K562 (cell line): ENCODE measurements at regions not wholly inside any gene's neighbourhood (a gene's known extent, or its start where the extent isn't known, plus 50 kb on each side); places are given as distances from the start of the nearest gene placed in this dataset.

Experiments used
- ATAC-seq: fragments of 200-7000 bp; cut with Tn5 transposase; 3 replicates; pipeline ENCODE4 v1.9.1; 2020; ENCODE audit warnings: moderate library complexity
- BruUV-seq: library from RNA; stranded (reverse); fragments of 400-500 nt; replicated peaks from 2 replicates; lab custom pipeline; 2021; lab: Mats Ljungman, UMichigan
- CTCF ChIA-PET: fragments of 300-600 bp; formaldehyde crosslinking; extraction: SDS; loops from one replicate; lab custom pipeline; 2021; ENCODE audit warnings: low intra/inter-chr PET ratio; lab: Yijun Ruan, JAX
- POLR2A ChIA-PET: fragments of 300-600, 350-650 bp; sonication (Branson Sonifier 250); formaldehyde crosslinking; extraction: SDS; loops from one replicate; lab custom pipeline; 2021; ENCODE audit warnings: antibody characterized with exemption, inconsistent platforms; lab: Yijun Ruan, JAX
- DNase-seq, 4 experiments: peaks; one replicate each; pipeline versions ENCODE4 v3.0.0 to v3.0.0-alpha.2; 2011 to 2018; ENCODE audit warnings: low spot score in 3 of 4, mixed read lengths in 3 of 4; ENCODE audit errors: extremely low read depth in 1 of 4
- FAIRE-seq: peaks from 2 replicates; lab custom pipeline; 2011; peaks lifted over from hg19 to GRCh38; lab: Jason Lieb, UNC
- H2AFZ ChIP-seq: 2 replicates; pipeline ENCODE4 v1.6.0; 2011; ENCODE audit warnings: low read depth, low read length, control low read depth, inconsistent platforms
- H3K27ac ChIP-seq: fragments of 200-600 bp; 3 replicates; pipeline ENCODE4 v1.8.0; 2011; ENCODE audit warnings: low read depth, mild to moderate bottlenecking, control low read depth, inconsistent platforms, low read length, moderate library complexity, mixed read lengths; ENCODE audit errors: extremely low read depth
- H3K27me3 ChIP-seq, 2 experiments: fragments of 300-600 bp in 1 of 2; 2 replicates in 1 of 2; 3 replicates in 1 of 2; pipeline versions ENCODE4 v1.6.0 to v1.8.0; 2011; ENCODE audit warnings: inconsistent platforms in 2 of 2, low read length in 2 of 2, mild to moderate bottlenecking in 1 of 2, mixed read lengths in 1 of 2, moderate library complexity in 1 of 2; ENCODE audit not compliant: control insufficient read depth in 2 of 2, insufficient read depth in 2 of 2
- H3K36me3 ChIP-seq: fragments of 300-600 bp; 3 replicates; pipeline ENCODE4 v1.8.0; 2011; ENCODE audit warnings: mild to moderate bottlenecking, low read length, inconsistent platforms; ENCODE audit not compliant: control insufficient read depth, insufficient read depth
- H3K4me1 ChIP-seq, 2 experiments: fragments of 200-600 bp in 1 of 2; replicated peaks in 1 of 2; 2 replicates in 1 of 2; 3 replicates in 1 of 2; pipeline versions ENCODE4 v1.5.1 to v1.8.0; 2011; ENCODE audit warnings: inconsistent platforms in 2 of 2, low read length in 2 of 2, mild to moderate bottlenecking in 1 of 2, mixed read lengths in 1 of 2, moderate library complexity in 1 of 2; ENCODE audit not compliant: control insufficient read depth in 2 of 2, insufficient read depth in 2 of 2
- H3K4me2 ChIP-seq: 2 replicates; pipeline ENCODE4 v1.6.1; 2011; ENCODE audit warnings: low read length, control low read depth, inconsistent platforms, mixed read lengths; ENCODE audit not compliant: insufficient read depth
- H3K4me3 ChIP-seq: fragments of 200-600 bp; sonication (generic), shearing (Covaris generic); 2 replicates; pipeline ENCODE4 v1.5.1; 2016; ENCODE audit warnings: control low read depth, inconsistent platforms
- H3K79me2 ChIP-seq: fragments of 200-600 bp; 3 replicates; pipeline ENCODE4 v1.8.0; 2011; ENCODE audit warnings: low read length, inconsistent platforms; ENCODE audit not compliant: control insufficient read depth, insufficient read depth
- H3K9ac ChIP-seq, 2 experiments: 2 replicates each; pipeline versions ENCODE4 v1.6.0 to v1.6.1; 2011; ENCODE audit warnings: low read depth in 2 of 2, low read length in 2 of 2, control low read depth in 1 of 2, inconsistent platforms in 1 of 2, mild to moderate bottlenecking in 1 of 2, mixed read lengths in 1 of 2; ENCODE audit not compliant: insufficient read depth in 1 of 2
- H3K9me1 ChIP-seq: one replicate; pipeline ENCODE4 v1.6.0; 2011; ENCODE audit warnings: inconsistent platforms, mild to moderate bottlenecking, low read length, moderate library complexity; ENCODE audit not compliant: control insufficient read depth, insufficient read depth
- H3K9me3 ChIP-seq: replicated peaks from 2 replicates; pipeline ENCODE4 v1.5.1; 2011; ENCODE audit warnings: low read depth, low read length, inconsistent platforms; ENCODE audit not compliant: control insufficient read depth, insufficient read depth
- H4K20me1 ChIP-seq: replicated peaks from 2 replicates; pipeline ENCODE4 v1.6.1; 2011; ENCODE audit warnings: low read length, inconsistent platforms, mixed read lengths; ENCODE audit not compliant: control insufficient read depth, insufficient read depth
- CREM ChIP-seq: IDR thresholded peaks from 2 replicates; pipeline ENCODE4 v1.6.1; 2014; ENCODE audit warnings: antibody characterized with exemption, low read depth
- CUX1 ChIP-seq: fragments of 200-800 bp; sonication (Bioruptor generic); IDR thresholded peaks from 2 replicates; pipeline ENCODE4 v1.6.1; 2016; ENCODE audit warnings: missing genetic modification characterization, missing compliant biosample characterization
- PHB2 ChIP-seq: fragments of 450-650 bp; IDR thresholded peaks from 2 replicates; pipeline ENCODE4 v1.6.1; 2017; ENCODE audit warnings: low read depth
- U2AF1 ChIP-seq: fragments of 200-400 bp; formaldehyde crosslinking; optimal IDR thresholded peaks from 2 replicates; pipeline ENCODE3; 2017; ENCODE audit warnings: mild to moderate bottlenecking, low read depth, low read length, moderate library complexity
- ZBED1 ChIP-seq: IDR thresholded peaks from 2 replicates; pipeline ENCODE4 v1.6.1; 2014
- WGBS: fragments of 100-300 bp; shearing (Covaris generic); methylation state at CpG from one replicate; pipeline ENCODE4 v1.1.6; 2016; ENCODE audit warnings: low coverage, mixed read lengths; ENCODE audit not compliant: insufficient coverage; ENCODE audit errors: missing lambda C conversion rate; 5-methylcytosine and 5-hydroxymethylcytosine counted together
- in situ Hi-C: fragments of 300-500 bp; cut with MboI; formaldehyde crosslinking; loops from 4 replicates; pipeline ENCODE4 v1.15.0; 2018; ENCODE audit warnings: inconsistent platforms, mixed read lengths
- intact Hi-C: fragments of 100-400 bp; cut with micrococcal nuclease; formaldehyde crosslinking; loops from 2 replicates; pipeline ENCODE4 v1.14.2; 2022
- TF ChIP-seq, protein P1 (sequence below), 2 experiments: fragments of 450-650 bp in 1 of 2; sonication (generic) in 1 of 2; formaldehyde crosslinking; conservative IDR thresholded peaks; 2 replicates each; pipeline versions ENCODE4 v1.4.0 to v1.8.1; 2020 to 2022; ENCODE audit warnings: mild to moderate bottlenecking in 1 of 2, missing genetic modification reagents in 1 of 2

GRCh38 chr4:64497491-64497890 is 88.2 kb upstream of the TECRL start:
- BruUV-seq, result no TSS peak
- Histone ChIP-seq H4K20me1 (no peaks in the 10 kb centered on the region), H2AFZ (no peak overlapping the region), H3K4me1 (no peaks in the 10 kb centered on the region), H3K9me1 (no peaks in the 10 kb centered on the region), H3K36me3 (no peaks in the 10 kb centered on the region)
- ChIA-PET CTCF (no interaction called here), POLR2A (no interaction called here)
- no peak for ATAC-seq
- TF ChIP-seq PHB2, result no peak
- no peak for TF ChIP-seq CREM
- TF ChIP-seq U2AF1, result no peak
- TF ChIP-seq, protein P1, sequence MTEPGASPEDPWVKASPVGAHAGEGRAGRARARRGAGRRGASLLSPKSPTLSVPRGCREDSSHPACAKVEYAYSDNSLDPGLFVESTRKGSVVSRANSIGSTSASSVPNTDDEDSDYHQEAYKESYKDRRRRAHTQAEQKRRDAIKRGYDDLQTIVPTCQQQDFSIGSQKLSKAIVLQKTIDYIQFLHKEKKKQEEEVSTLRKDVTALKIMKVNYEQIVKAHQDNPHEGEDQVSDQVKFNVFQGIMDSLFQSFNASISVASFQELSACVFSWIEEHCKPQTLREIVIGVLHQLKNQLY (CRISPR knock-in tag; conservative IDR thresholded peaks at IDR 0.05), result no peak
- TF ChIP-seq, all 486 proteins: peak for 0
- 0% methylated on average over 1 of the region's 1 CpG for WGBS
- Histone ChIP-seq H3K79me2 (no peaks in the 10 kb centered on the region), H3K27me3 (no peaks in the 10 kb centered on the region), H3K4me3 (no peak overlapping the region), H3K4me2 (no peak overlapping the region), H3K9ac (no peak overlapping the region), H3K27ac (no peak overlapping the region), H3K9me3 (no peaks in the 10 kb centered on the region)
- DNase-seq (no peak), FAIRE-seq (no peak)
- in situ Hi-C loops (no loop called here), intact Hi-C loops (no loop called here)

DNA sequence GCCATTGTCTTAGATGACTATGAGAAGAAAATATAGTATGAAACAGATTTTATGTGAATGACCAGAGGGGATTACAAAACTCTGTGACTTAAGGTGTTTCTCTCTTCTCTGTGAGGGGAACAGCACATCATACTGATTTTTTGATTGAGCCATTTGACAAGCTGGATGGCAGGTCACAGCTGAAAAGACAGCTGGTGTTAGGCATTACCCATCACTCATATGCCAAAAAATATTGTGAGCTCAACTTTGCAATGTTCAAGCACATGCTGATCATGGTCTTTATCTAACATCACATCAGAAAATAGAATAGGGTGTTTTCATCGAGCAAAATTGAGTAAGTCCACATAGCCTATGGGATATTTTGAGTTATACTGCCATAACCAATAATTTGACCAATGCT is 86.7 kb upstream of the TECRL start:
- Histone ChIP-seq H2AFZ (no peak overlapping the region), H3K27ac (no peak overlapping the region), H3K9ac (no peak overlapping the region), H3K9me1 (no peaks in the 10 kb centered on the region), H3K79me2 (no peaks in the 10 kb centered on the region), H3K9me3 (no peaks in the 10 kb centered on the region), H4K20me1 (no peaks in the 10 kb centered on the region), H3K4me2 (no peak overlapping the region), H3K27me3 (no peaks in the 10 kb centered on the region), H3K4me1 (no peaks in the 10 kb centered on the region), H3K36me3 (no peaks in the 10 kb centered on the region), H3K4me3 (no peak overlapping the region)
- POLR2A ChIA-PET, result no interaction called here
- in situ Hi-C loops, result no loop called here
- ATAC-seq, result no peak
- DNase-seq, result no peak
- intact Hi-C loops, result no loop called here
- FAIRE-seq, result no peak
- whole genome bisulfite sequencing, result 0% methylated on average over 1 of the region's 1 CpG
- CTCF ChIA-PET, result no interaction called here
- no TSS peak for BruUV-seq
- no peak for TF ChIP-seq ZBED1
- no peak for TF ChIP-seq CUX1 (CRISPR knock-in tag)
